ENCODE measurements at regions not wholly inside any gene's neighbourhood (a gene's known extent, or its start where the extent isn't known, plus 50 kb on each side); places are given as distances from the start of the nearest gene placed in this dataset.

- Histone ChIP-seq H3K27ac (ENCODE audit: low read depth, low read length) (no peak overlapping the region), H2BK15ac (replicated peaks; ENCODE audit: low read depth) (no peak overlapping the region)
Observed at GRCh38 chr10:78713659-78714058, 355.1 kb upstream of the ZMIZ1 start.

GRCh38 chr10:78714225-78714624, 354.5 kb upstream of the ZMIZ1 start:
- H3K9ac ChIP-seq (ENCODE audit: low read length), result no peak overlapping the region
- no peak overlapping the region for H3K56ac ChIP-seq (ENCODE audit: low read length)
- no peaks in the 10 kb centered on the region for H3K36me3 ChIP-seq (ENCODE audit: control insufficient read depth, insufficient read depth, low read length)
- H3K79me2 ChIP-seq (ENCODE audit: control insufficient read depth, insufficient read depth, low read length), result no peaks in the 10 kb centered on the region
- H3K23ac ChIP-seq (ENCODE audit: low read length), result no peak overlapping the region
- no peaks in the 10 kb centered on the region for H3K4me1 ChIP-seq (ENCODE audit: control insufficient read depth, low read depth, low read length)
- no peak overlapping the region for H2BK15ac ChIP-seq (replicated peaks; ENCODE audit: low read depth)
- no CpG with 5 or more reads among the region's 2 CpGs for WGBS (ENCODE audit: extremely low coverage, insufficient coverage, low lambda C conversion rate)
- no peak overlapping the region for H2AK5ac ChIP-seq (ENCODE audit: low read length)
- H4K8ac ChIP-seq (ENCODE audit: low read depth, low read length), result no peak overlapping the region
- H2BK120ac ChIP-seq (ENCODE audit: low read depth, low read length), result no peak overlapping the region
- no peak overlapping the region for H3K18ac ChIP-seq (ENCODE audit: low read length)
- H3K4me3 ChIP-seq (ENCODE audit: low read length), result no peak overlapping the region
- H3K27ac ChIP-seq (ENCODE audit: low read depth, low read length), result no peak overlapping the region
- H2BK5ac ChIP-seq (ENCODE audit: low read length), result no peak overlapping the region
- DNase-seq, result no peak
- H3K27me3 ChIP-seq (ENCODE audit: insufficient read depth, low read length, poor library complexity), result no peaks in the 10 kb centered on the region
- H3K79me1 ChIP-seq (ENCODE audit: low read length), result no peaks in the 10 kb centered on the region
- H3K4me2 ChIP-seq (ENCODE audit: low read length), result no peak overlapping the region
- H4K5ac ChIP-seq (ENCODE audit: low read length), result no peak overlapping the region
- no peak overlapping the region for H3K4ac ChIP-seq (ENCODE audit: low read depth, low read length)

More at GRCh38 chr10:78713659-78714058, 355.1 kb upstream of the ZMIZ1 start:
- H3K18ac ChIP-seq (ENCODE audit: low read length), result no peak overlapping the region
- H4K8ac ChIP-seq (ENCODE audit: low read depth, low read length), result no peak overlapping the region
- no peak for DNase-seq
- H2AK5ac ChIP-seq (ENCODE audit: low read length), result no peak overlapping the region
- no peak overlapping the region for H2BK120ac ChIP-seq (ENCODE audit: low read depth, low read length)
- no peaks in the 10 kb centered on the region for H3K27me3 ChIP-seq (ENCODE audit: insufficient read depth, low read length, poor library complexity)
- no peaks in the 10 kb centered on the region for H3K4me1 ChIP-seq (ENCODE audit: control insufficient read depth, low read depth, low read length)
- no CpG with 5 or more reads among the region's 3 CpGs for WGBS (ENCODE audit: extremely low coverage, insufficient coverage, low lambda C conversion rate)
- no peaks in the 10 kb centered on the region for H3K79me1 ChIP-seq (ENCODE audit: low read length)
- H3K23ac ChIP-seq (ENCODE audit: low read length), result no peak overlapping the region
- no peak overlapping the region for H3K56ac ChIP-seq (ENCODE audit: low read length)
- no peak overlapping the region for H4K5ac ChIP-seq (ENCODE audit: low read length)
- no peak overlapping the region for H2BK5ac ChIP-seq (ENCODE audit: low read length)
- no peak overlapping the region for H3K4me3 ChIP-seq (ENCODE audit: low read length)
- no peaks in the 10 kb centered on the region for H3K79me2 ChIP-seq (ENCODE audit: control insufficient read depth, insufficient read depth, low read length)
- no peak overlapping the region for H3K4ac ChIP-seq (ENCODE audit: low read depth, low read length)
- no peaks in the 10 kb centered on the region for H3K36me3 ChIP-seq (ENCODE audit: control insufficient read depth, insufficient read depth, low read length)
- no peak overlapping the region for H3K4me2 ChIP-seq (ENCODE audit: low read length)
- H3K9ac ChIP-seq (ENCODE audit: low read length), result no peak overlapping the region

GRCh38 chr10:78715435-78715834, 353.3 kb upstream of the ZMIZ1 start:
- no peak overlapping the region for H3K9ac ChIP-seq (ENCODE audit: low read length)
- no peak overlapping the region for H3K4me3 ChIP-seq (ENCODE audit: low read length)
- H2BK5ac ChIP-seq (ENCODE audit: low read length), result no peak overlapping the region
- H3K4me1 ChIP-seq (ENCODE audit: control insufficient read depth, low read depth, low read length), result no peaks in the 10 kb centered on the region
- H3K27ac ChIP-seq (ENCODE audit: low read depth, low read length), result no peak overlapping the region
- H3K36me3 ChIP-seq (ENCODE audit: control insufficient read depth, insufficient read depth, low read length), result no peaks in the 10 kb centered on the region
- no peak overlapping the region for H4K8ac ChIP-seq (ENCODE audit: low read depth, low read length)
- H3K56ac ChIP-seq (ENCODE audit: low read length), result no peak overlapping the region
- DNase-seq, result no peak
- no peak overlapping the region for H4K5ac ChIP-seq (ENCODE audit: low read length)
- no peaks in the 10 kb centered on the region for H3K79me2 ChIP-seq (ENCODE audit: control insufficient read depth, insufficient read depth, low read length)
- no peak overlapping the region for H3K23ac ChIP-seq (ENCODE audit: low read length)
- H2BK15ac ChIP-seq (replicated peaks; ENCODE audit: low read depth), result no peak overlapping the region
- no peaks in the 10 kb centered on the region for H3K27me3 ChIP-seq (ENCODE audit: insufficient read depth, low read length, poor library complexity)
- H3K4ac ChIP-seq (ENCODE audit: low read depth, low read length), result no peak overlapping the region
- no CpG with 5 or more reads among the region's 2 CpGs for WGBS (ENCODE audit: extremely low coverage, insufficient coverage, low lambda C conversion rate)
- H3K4me2 ChIP-seq (ENCODE audit: low read length), result no peak overlapping the region
- H3K79me1 ChIP-seq (ENCODE audit: low read length), result no peaks in the 10 kb centered on the region
- H3K18ac ChIP-seq (ENCODE audit: low read length), result no peak overlapping the region
- no peak overlapping the region for H2AK5ac ChIP-seq (ENCODE audit: low read length)
- H2BK120ac ChIP-seq (ENCODE audit: low read depth, low read length), result no peak overlapping the region

- Histone ChIP-seq H4K8ac (ENCODE audit: low read depth, low read length) (no peak overlapping the region), H3K27ac (ENCODE audit: low read depth, low read length) (no peak overlapping the region), H3K4ac (ENCODE audit: low read depth, low read length) (no peak overlapping the region), H4K5ac (ENCODE audit: low read length) (no peak overlapping the region), H3K4me2 (ENCODE audit: low read length) (no peak overlapping the region), H2BK5ac (ENCODE audit: low read length) (no peak overlapping the region), H3K4me3 (ENCODE audit: low read length) (no peak overlapping the region), H3K36me3 (ENCODE audit: control insufficient read depth, insufficient read depth, low read length) (no peaks in the 10 kb centered on the region), H3K23ac (ENCODE audit: low read length) (no peak overlapping the region), H2AK5ac (ENCODE audit: low read length) (no peak overlapping the region), H2BK120ac (ENCODE audit: low read depth, low read length) (no peak overlapping the region), H3K27me3 (ENCODE audit: insufficient read depth, low read length, poor library complexity) (no peaks in the 10 kb centered on the region), H3K79me2 (ENCODE audit: control insufficient read depth, insufficient read depth, low read length) (no peaks in the 10 kb centered on the region), H3K9ac (ENCODE audit: low read length) (no peak overlapping the region), H2BK15ac (replicated peaks; ENCODE audit: low read depth) (no peak overlapping the region), H3K79me1 (ENCODE audit: low read length) (no peaks in the 10 kb centered on the region), H3K56ac (ENCODE audit: low read length) (no peak overlapping the region), H3K18ac (ENCODE audit: low read length) (no peak overlapping the region), H3K4me1 (ENCODE audit: control insufficient read depth, low read depth, low read length) (no peaks in the 10 kb centered on the region)
- DNase-seq, result no peak
- WGBS (ENCODE audit: extremely low coverage, insufficient coverage, low lambda C conversion rate), result no CpG with 5 or more reads among the region's 6 CpGs
Observed at GRCh38 chr10:78716043-78716660, 352.6 kb upstream of the ZMIZ1 start.

GRCh38 chr10:78717200-78717599, 351.6 kb upstream of the ZMIZ1 start:
- Histone ChIP-seq H3K23ac (ENCODE audit: low read length) (no peak overlapping the region), H2BK5ac (ENCODE audit: low read length) (no peak overlapping the region), H2BK15ac (replicated peaks; ENCODE audit: low read depth) (no peak overlapping the region), H3K4me3 (ENCODE audit: low read length) (no peak overlapping the region), H4K5ac (ENCODE audit: low read length) (no peak overlapping the region), H2BK120ac (ENCODE audit: low read depth, low read length) (no peak overlapping the region), H2AK5ac (ENCODE audit: low read length) (no peak overlapping the region), H3K9ac (ENCODE audit: low read length) (no peak overlapping the region), H3K79me1 (ENCODE audit: low read length) (no peaks in the 10 kb centered on the region), H3K36me3 (ENCODE audit: control insufficient read depth, insufficient read depth, low read length) (no peaks in the 10 kb centered on the region), H3K4ac (ENCODE audit: low read depth, low read length) (no peak overlapping the region), H3K4me1 (ENCODE audit: control insufficient read depth, low read depth, low read length) (no peaks in the 10 kb centered on the region), H3K79me2 (ENCODE audit: control insufficient read depth, insufficient read depth, low read length) (no peaks in the 10 kb centered on the region), H3K18ac (ENCODE audit: low read length) (no peak overlapping the region), H3K27me3 (ENCODE audit: insufficient read depth, low read length, poor library complexity) (no peaks in the 10 kb centered on the region), H4K8ac (ENCODE audit: low read depth, low read length) (no peak overlapping the region), H3K27ac (ENCODE audit: low read depth, low read length) (no peak overlapping the region), H3K56ac (ENCODE audit: low read length) (no peak overlapping the region), H3K4me2 (ENCODE audit: low read length) (no peak overlapping the region)
- no CpG with 5 or more reads among the region's 5 CpGs for WGBS (ENCODE audit: extremely low coverage, insufficient coverage, low lambda C conversion rate)
- DNase-seq, result no peak

- Histone ChIP-seq H2BK15ac (replicated peaks; ENCODE audit: low read depth) (no peak overlapping the region), H3K23ac (ENCODE audit: low read length) (no peak overlapping the region), H3K9ac (ENCODE audit: low read length) (no peak overlapping the region), H4K5ac (ENCODE audit: low read length) (no peak overlapping the region), H3K79me2 (ENCODE audit: control insufficient read depth, insufficient read depth, low read length) (no peaks in the 10 kb centered on the region), H3K36me3 (ENCODE audit: control insufficient read depth, insufficient read depth, low read length) (no peaks in the 10 kb centered on the region), H3K4ac (ENCODE audit: low read depth, low read length) (no peak overlapping the region), H3K4me2 (ENCODE audit: low read length) (no peak overlapping the region), H2BK5ac (ENCODE audit: low read length) (no peak overlapping the region), H3K27me3 (ENCODE audit: insufficient read depth, low read length, poor library complexity) (no peaks in the 10 kb centered on the region), H3K56ac (ENCODE audit: low read length) (no peak overlapping the region), H3K18ac (ENCODE audit: low read length) (no peak overlapping the region), H3K4me1 (ENCODE audit: control insufficient read depth, low read depth, low read length) (no peaks in the 10 kb centered on the region), H4K8ac (ENCODE audit: low read depth, low read length) (no peak overlapping the region), H3K79me1 (ENCODE audit: low read length) (no peaks in the 10 kb centered on the region), H3K27ac (ENCODE audit: low read depth, low read length) (no peak overlapping the region), H3K4me3 (ENCODE audit: low read length) (no peak overlapping the region), H2AK5ac (ENCODE audit: low read length) (no peak overlapping the region), H2BK120ac (ENCODE audit: low read depth, low read length) (no peak overlapping the region)
- no CpG with 5 or more reads among the region's 2 CpGs for WGBS (ENCODE audit: extremely low coverage, insufficient coverage, low lambda C conversion rate)
- DNase-seq, result no peak
Observed at GRCh38 chr10:78718032-78718572, 350.7 kb upstream of the ZMIZ1 start.

All from mesendoderm (in vitro differentiated cells).